Smooth muscle cell (in vitro differentiated cells): ENCODE measurements at regions not wholly inside any gene's neighbourhood (a gene's known extent, or its start where the extent isn't known, plus 50 kb on each side); places are given as distances from the start of the nearest gene placed in this dataset.

Experiments used
- DNase-seq: peaks from one replicate; lab custom pipeline; 2025; ENCODE audit not compliant: unreplicated experiment; lab: John Stamatoyannopoulos, UW
- H2AFZ ChIP-seq: fragments of 200-600 bp; sonication (generic); 2 replicates; pipeline ENCODE4 v1.6.0; 2016; ENCODE audit warnings: antibody characterized with exemption, low read depth, mild to moderate bottlenecking
- H3F3A ChIP-seq: fragments of 200-600 bp; sonication (generic); 2 replicates; pipeline ENCODE4 v1.6.0; 2017; ENCODE audit warnings: antibody characterized with exemption, low read depth
- H3K27ac ChIP-seq: fragments of 200-600 bp; sonication (generic); 2 replicates; pipeline ENCODE4 v1.5.1; 2016; ENCODE audit warnings: low read depth, mild to moderate bottlenecking
- H3K27me3 ChIP-seq: fragments of 200-600 bp; sonication (generic); 2 replicates; pipeline ENCODE4 v1.6.1; 2016; ENCODE audit warnings: low read depth, mild to moderate bottlenecking
- H3K36me3 ChIP-seq: fragments of 200-600 bp; sonication (generic); 2 replicates; pipeline ENCODE4 v1.5.1; 2016; ENCODE audit warnings: low read depth
- H3K4me1 ChIP-seq: fragments of 200-600 bp; sonication (generic); 2 replicates; pipeline ENCODE4 v1.5.1; 2016; ENCODE audit warnings: low read depth
- H3K4me2 ChIP-seq: fragments of 200-600 bp; sonication (generic); 2 replicates; pipeline ENCODE4 v1.6.0; 2016; ENCODE audit warnings: mild to moderate bottlenecking
- H3K4me3 ChIP-seq: fragments of 200-600 bp; sonication (generic); 2 replicates; pipeline ENCODE4 v1.5.1; 2016; ENCODE audit warnings: mild to moderate bottlenecking
- H3K79me2 ChIP-seq: fragments of 200-600 bp; sonication (generic); 2 replicates; pipeline ENCODE4 v1.6.0; 2016; ENCODE audit warnings: low read depth, mild to moderate bottlenecking
- H3K9ac ChIP-seq: fragments of 200-600 bp; sonication (generic); 2 replicates; pipeline ENCODE4 v1.6.0; 2016; ENCODE audit warnings: low read depth
- H3K9me3 ChIP-seq: fragments of 200-600 bp; sonication (generic); replicated peaks from 2 replicates; pipeline ENCODE4 v1.5.1; 2016; ENCODE audit warnings: low read depth
- H4K20me1 ChIP-seq: fragments of 200-600 bp; sonication (generic); 2 replicates; pipeline ENCODE4 v1.6.0; 2016; ENCODE audit warnings: low read depth
- CTCF ChIP-seq: fragments of 200-600 bp; sonication (generic); IDR thresholded peaks from 2 replicates; pipeline ENCODE4 v1.5.1; 2017; ENCODE audit warnings: borderline replicate concordance, mild to moderate bottlenecking, antibody characterized with exemption; ENCODE audit not compliant: insufficient read depth, poor library complexity, severe bottlenecking
- WGBS: methylation state at CpG from one replicate; pipeline ENCODE4 v1.1.7; 2016; ENCODE audit warnings: low lambda C conversion rate; 5-methylcytosine and 5-hydroxymethylcytosine counted together

GRCh38 chr20:4406627-4407026, 157.5 kb upstream of the ADRA1D start:
- Histone ChIP-seq H3K27ac (no peak overlapping the region), H4K20me1 (no peaks in the 10 kb centered on the region), H3K9me3 (no peaks in the 10 kb centered on the region), H2AFZ (no peak overlapping the region), H3K4me3 (no peak overlapping the region), H3K79me2 (no peaks in the 10 kb centered on the region), H3K4me1 (no peaks in the 10 kb centered on the region), H3K27me3 (peaks cover 32% of the 10 kb centered on the region), H3K4me2 (peak overlapping the region; percentile 34), H3F3A (no peaks in the 10 kb centered on the region), H3K9ac (no peak overlapping the region), H3K36me3 (no peaks in the 10 kb centered on the region)
- WGBS = 12% methylated on average over 4 of the region's 4 CpGs
- TF ChIP-seq CTCF = no peak
- DNase-seq = no peak

GRCh38 chr20:4401601-4402000, 152.5 kb upstream of the ADRA1D start:
- no peak for DNase-seq
- 64% methylated on average over 3 of the region's 3 CpGs for WGBS
- no peaks in the 10 kb centered on the region for H3F3A ChIP-seq
- H3K9me3 ChIP-seq = no peaks in the 10 kb centered on the region
- no peak overlapping the region for H3K9ac ChIP-seq
- H3K4me3 ChIP-seq = no peak overlapping the region
- no peak for TF ChIP-seq CTCF
- no peaks in the 10 kb centered on the region for H3K79me2 ChIP-seq
- no peak overlapping the region for H3K4me2 ChIP-seq
- no peaks in the 10 kb centered on the region for H4K20me1 ChIP-seq
- no peaks in the 10 kb centered on the region for H3K36me3 ChIP-seq
- H3K4me1 ChIP-seq = no peaks in the 10 kb centered on the region
- no peak overlapping the region for H3K27ac ChIP-seq
- H2AFZ ChIP-seq = no peak overlapping the region
- H3K27me3 ChIP-seq = peaks cover 39% of the 10 kb centered on the region

GRCh38 chr20:4384961-4385360, 135.9 kb upstream of the ADRA1D start:
- no peak overlapping the region for H3K4me2 ChIP-seq
- H4K20me1 ChIP-seq = no peaks in the 10 kb centered on the region
- DNase-seq = no peak
- no peaks in the 10 kb centered on the region for H3K4me1 ChIP-seq
- H2AFZ ChIP-seq = no peak overlapping the region
- H3K9me3 ChIP-seq = no peaks in the 10 kb centered on the region
- no peaks in the 10 kb centered on the region for H3F3A ChIP-seq
- no peaks in the 10 kb centered on the region for H3K36me3 ChIP-seq
- no peak for TF ChIP-seq CTCF
- no peak overlapping the region for H3K9ac ChIP-seq
- no peak overlapping the region for H3K4me3 ChIP-seq
- H3K27me3 ChIP-seq = peaks cover 30% of the 10 kb centered on the region
- H3K79me2 ChIP-seq = no peaks in the 10 kb centered on the region
- no peak overlapping the region for H3K27ac ChIP-seq
- WGBS = 88% methylated on average over 4 of the region's 4 CpGs

GRCh38 chr20:4383961-4384360, 134.9 kb upstream of the ADRA1D start:
- Histone ChIP-seq H3K4me1 (no peaks in the 10 kb centered on the region), H2AFZ (no peak overlapping the region), H3K36me3 (no peaks in the 10 kb centered on the region), H3K27ac (no peak overlapping the region), H3K27me3 (peaks cover 37% of the 10 kb centered on the region), H4K20me1 (no peaks in the 10 kb centered on the region), H3K9me3 (no peaks in the 10 kb centered on the region), H3F3A (no peaks in the 10 kb centered on the region), H3K9ac (no peak overlapping the region), H3K4me3 (no peak overlapping the region), H3K79me2 (no peaks in the 10 kb centered on the region), H3K4me2 (no peak overlapping the region)
- no peak for TF ChIP-seq CTCF
- DNase-seq = no peak
- WGBS = 89% methylated on average over 5 of the region's 5 CpGs
